Caco-2 (cell line): ENCODE measurements at regions not wholly inside any gene's neighbourhood (a gene's known extent, or its start where the extent isn't known, plus 50 kb on each side); places are given as distances from the start of the nearest gene placed in this dataset.

Source experiments
- BruUV-seq: library from RNA; stranded (reverse); fragments of 400-500 nt; replicated peaks from 2 replicates; lab custom pipeline; 2021; lab: Mats Ljungman, UMichigan
- CTCF ChIA-PET: fragments of 300-600 bp; sonication (Branson Sonifier 250); formaldehyde crosslinking; loops from one replicate; lab custom pipeline; 2022; ENCODE audit warnings: antibody characterized with exemption; lab: Charles Lee
- POLR2A ChIA-PET: fragments of 300-600 bp; sonication (Branson Sonifier 250); formaldehyde crosslinking; loops from one replicate; lab custom pipeline; 2022; ENCODE audit warnings: antibody characterized with exemption; lab: Charles Lee
- DNase-seq, 2 experiments: peaks; one replicate each; pipeline versions ENCODE4 v3.0.0 to v3.0.0-alpha.2; 2020 to 2022
- H3K27me3 ChIP-seq: replicated peaks from 2 replicates; pipeline ENCODE4 v1.6.0; 2011; ENCODE audit warnings: low read length; ENCODE audit not compliant: control insufficient read depth, insufficient read depth
- H3K36me3 ChIP-seq: 2 replicates; pipeline ENCODE4 v1.5.1; 2011; ENCODE audit warnings: low read length; ENCODE audit not compliant: control insufficient read depth, insufficient read depth
- H3K4me1 ChIP-seq: fragments of 250-450 bp; sonication (Bioruptor Pico); 2 replicates; pipeline ENCODE4 v1.5.1; 2020; ENCODE audit warnings: mild to moderate bottlenecking
- H3K4me3 ChIP-seq: 2 replicates; pipeline ENCODE4 v1.5.1; 2011; ENCODE audit warnings: low read depth, mild to moderate bottlenecking, control low read depth, low read length
- H3K9me3 ChIP-seq: fragments of 250-450 bp; sonication (Bioruptor Pico); 2 replicates; pipeline ENCODE4 v1.5.1; 2020; ENCODE audit warnings: mild to moderate bottlenecking, moderate library complexity
- H3K27ac Mint-ChIP-seq: one replicate; pipeline ENCODE4 v1.8.0; 2022; ENCODE audit warnings: mixed read lengths; ENCODE audit not compliant: unreplicated experiment
- H3K27me3 Mint-ChIP-seq: one replicate; pipeline ENCODE4 v1.8.0; 2022; ENCODE audit warnings: mixed read lengths; ENCODE audit not compliant: insufficient read depth, unreplicated experiment
- H3K36me3 Mint-ChIP-seq: one replicate; pipeline ENCODE4 v1.8.0; 2022; ENCODE audit warnings: mild to moderate bottlenecking, mixed read lengths; ENCODE audit not compliant: insufficient read depth, unreplicated experiment
- H3K4me1 Mint-ChIP-seq: one replicate; pipeline ENCODE4 v1.8.0; 2022; ENCODE audit warnings: low read depth, mixed read lengths; ENCODE audit not compliant: unreplicated experiment
- H3K4me3 Mint-ChIP-seq: one replicate; pipeline ENCODE4 v1.8.0; 2022; ENCODE audit warnings: mild to moderate bottlenecking, moderate library complexity, mixed read lengths; ENCODE audit not compliant: unreplicated experiment
- H3K9me3 Mint-ChIP-seq: one replicate; pipeline ENCODE4 v1.8.0; 2022; ENCODE audit warnings: mixed read lengths; ENCODE audit not compliant: unreplicated experiment
- CTCF ChIP-seq, 2 experiments: fragments of 200-600 bp in 1 of 2; IDR thresholded peaks; 1 replicate in 1 of 2; 2 replicates in 1 of 2; pipeline versions ENCODE4 v1.5.1 to v1.8.0; 2011 to 2022; ENCODE audit warnings: antibody characterized with exemption in 1 of 2, control low read depth in 1 of 2, inconsistent platforms in 1 of 2, low read depth in 1 of 2, low read length in 1 of 2, mild to moderate bottlenecking in 1 of 2, moderate library complexity in 1 of 2; ENCODE audit not compliant: insufficient read depth in 1 of 2, severe bottlenecking in 1 of 2, unreplicated experiment in 1 of 2
- intact Hi-C: fragments of 100-400 bp; cut with micrococcal nuclease; formaldehyde crosslinking; loops from one replicate; pipeline ENCODE4 v1.10.0; 2022; ENCODE audit not compliant: unreplicated experiment

GRCh38 chr10:3549118-3549517, 235.9 kb downstream of the KLF6 start:
- H3K9me3 Mint-ChIP-seq, result no peaks in the 10 kb centered on the region
- Histone ChIP-seq H3K36me3 (no peaks in the 10 kb centered on the region), H3K9me3 (no peaks in the 10 kb centered on the region), H3K4me3 (no peak overlapping the region), H3K27me3 (no peaks in the 10 kb centered on the region), H3K4me1 (no peaks in the 10 kb centered on the region)
- BruUV-seq, result no TSS peak
- H3K4me1 Mint-ChIP-seq, result no peaks in the 10 kb centered on the region
- DNase-seq, result no peak
- intact Hi-C loops, result loop anchor here (2.0 kb wide), 1 partner anchor 20 kb away; no protein-coding TSS in a partner anchor
- TF ChIP-seq CTCF (IDR thresholded peaks at IDR 0.05; ENCODE audit: insufficient read depth in 1 of 2, low read depth in 1 of 2, low read length in 1 of 2, severe bottlenecking in 1 of 2, unreplicated experiment in 1 of 2), result no peak
- no peaks in the 10 kb centered on the region for H3K27me3 Mint-ChIP-seq
- no peak overlapping the region for H3K27ac Mint-ChIP-seq
- H3K36me3 Mint-ChIP-seq, result no peaks in the 10 kb centered on the region
- ChIA-PET POLR2A (no interaction called here), CTCF (no interaction called here)
- no peak overlapping the region for H3K4me3 Mint-ChIP-seq

GRCh38 chr10:3548702-3549101, 236.3 kb downstream of the KLF6 start:
- no peak for TF ChIP-seq CTCF (IDR thresholded peaks at IDR 0.05; ENCODE audit: insufficient read depth in 1 of 2, low read depth in 1 of 2, low read length in 1 of 2, severe bottlenecking in 1 of 2, unreplicated experiment in 1 of 2)
- Mint-ChIP-seq H3K4me3 (no peak overlapping the region), H3K27ac (no peak overlapping the region), H3K27me3 (no peaks in the 10 kb centered on the region), H3K9me3 (no peaks in the 10 kb centered on the region), H3K36me3 (no peaks in the 10 kb centered on the region), H3K4me1 (no peaks in the 10 kb centered on the region)
- ChIA-PET POLR2A (no interaction called here), CTCF (no interaction called here)
- no peak for DNase-seq
- H3K36me3 ChIP-seq, result no peaks in the 10 kb centered on the region
- no peak overlapping the region for H3K4me3 ChIP-seq
- H3K9me3 ChIP-seq, result no peaks in the 10 kb centered on the region
- H3K27me3 ChIP-seq, result no peaks in the 10 kb centered on the region
- no peaks in the 10 kb centered on the region for H3K4me1 ChIP-seq
- intact Hi-C loops, result loop anchor here (2.0 kb wide), 1 partner anchor 20 kb away; no protein-coding TSS in a partner anchor
- no TSS peak for BruUV-seq

GRCh38 chr10:3548076-3548475, 236.9 kb downstream of the KLF6 start:
- Histone ChIP-seq H3K4me3 (no peak overlapping the region), H3K36me3 (no peaks in the 10 kb centered on the region), H3K27me3 (no peaks in the 10 kb centered on the region), H3K4me1 (no peaks in the 10 kb centered on the region), H3K9me3 (no peaks in the 10 kb centered on the region)
- Mint-ChIP-seq H3K4me1 (no peaks in the 10 kb centered on the region), H3K27me3 (no peaks in the 10 kb centered on the region), H3K4me3 (no peak overlapping the region), H3K9me3 (no peaks in the 10 kb centered on the region), H3K27ac (no peak overlapping the region), H3K36me3 (no peaks in the 10 kb centered on the region)
- POLR2A ChIA-PET, result no interaction called here
- intact Hi-C loops, result loop anchor here (2.0 kb wide), 1 partner anchor 19 kb away; no protein-coding TSS in a partner anchor
- no peak for DNase-seq
- CTCF ChIA-PET, result no interaction called here
- no peak for TF ChIP-seq CTCF (IDR thresholded peaks at IDR 0.05; ENCODE audit: insufficient read depth in 1 of 2, low read depth in 1 of 2, low read length in 1 of 2, severe bottlenecking in 1 of 2, unreplicated experiment in 1 of 2)
- no TSS peak for BruUV-seq
